SW480 (cell line): ENCODE measurements at regions not wholly inside any gene's neighbourhood (a gene's known extent, or its start where the extent isn't known, plus 50 kb on each side); places are given as distances from the start of the nearest gene placed in this dataset.

ENCODE experiments used
- DNase-seq: peaks from one replicate; pipeline ENCODE4 v3.0.0-alpha.2; 2016; ENCODE audit warnings: low spot score

GRCh38 chr3:161444694-161445077 is 51.9 kb upstream of the OTOL1 start:
- no peak for DNase-seq

DNA sequence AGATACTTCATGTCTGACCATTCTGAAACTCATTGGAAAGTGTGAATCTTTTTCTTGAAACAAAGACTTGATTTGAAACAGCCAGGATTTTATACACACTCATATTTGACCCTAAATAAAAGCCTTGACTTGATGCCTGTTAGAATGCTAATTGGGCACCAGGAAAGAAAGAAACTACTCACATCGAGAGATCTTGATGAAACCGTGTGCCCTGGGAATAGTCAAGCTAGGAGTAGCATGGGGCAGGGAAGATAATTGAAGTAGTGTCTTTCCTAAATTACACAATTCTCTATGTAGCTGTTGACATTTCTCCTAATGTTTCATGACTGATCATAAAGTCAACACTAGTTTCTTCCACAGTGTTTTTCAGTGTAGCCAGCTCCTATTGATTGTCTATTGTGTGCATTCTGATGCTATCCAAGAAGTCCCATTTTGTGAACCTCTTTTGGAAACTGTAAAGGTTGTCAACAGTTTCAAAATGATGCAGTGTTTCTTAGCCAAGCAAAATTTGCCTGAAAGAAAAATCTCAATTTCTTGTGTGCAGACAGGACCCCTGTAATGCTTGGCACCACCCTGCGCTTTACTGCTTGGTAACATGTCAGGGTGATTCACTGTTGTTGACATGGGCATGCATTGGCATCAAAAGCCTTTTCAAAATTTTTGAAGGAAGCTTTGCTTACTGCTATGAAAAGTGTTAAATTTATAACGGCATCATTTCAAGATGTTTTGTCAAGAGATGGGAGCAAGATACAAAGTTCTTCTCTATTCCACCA is 52.5 kb upstream of the OTOL1 start:
- DNase-seq = no peak

DNA sequence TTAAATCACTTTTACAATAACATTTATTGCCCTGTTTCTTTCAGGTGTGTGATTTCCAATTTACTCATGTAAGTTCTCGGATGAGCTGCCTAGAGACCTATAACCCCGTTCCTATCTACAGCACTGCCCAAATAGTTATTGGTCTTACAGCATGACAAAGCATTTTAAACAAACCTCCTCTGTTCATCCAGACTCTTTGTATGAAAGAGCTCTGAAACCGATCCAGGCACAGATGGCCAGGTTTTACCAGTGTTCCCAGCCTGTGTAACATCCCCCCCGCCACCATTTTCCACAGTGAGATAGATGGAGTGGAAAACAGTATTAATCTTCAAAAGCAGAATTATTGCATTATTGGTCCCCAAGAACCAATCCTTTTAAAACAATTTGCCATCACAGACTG is 59.0 kb upstream of the SPTSSB start:
- no peak for DNase-seq

DNA sequence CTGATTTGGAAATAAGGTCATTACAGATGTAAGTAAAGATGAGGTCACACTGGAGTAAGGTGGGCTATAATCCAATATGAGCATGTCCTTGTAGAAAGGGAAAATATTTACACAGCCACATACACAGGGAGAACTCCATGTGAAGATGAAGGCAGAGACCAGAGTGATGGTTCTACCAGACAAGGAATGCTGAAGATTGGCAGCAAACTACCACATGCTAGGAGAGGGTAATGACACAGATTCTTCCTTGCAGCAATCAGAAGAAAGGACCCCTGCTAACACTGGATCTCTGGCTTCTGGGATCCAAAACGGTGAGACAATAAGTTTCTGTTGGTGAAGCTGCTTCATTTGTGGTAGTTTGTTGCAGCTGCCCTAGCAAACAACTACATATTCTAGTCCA is 56.0 kb upstream of the SPTSSB start:
- DNase-seq = no peak

DNA sequence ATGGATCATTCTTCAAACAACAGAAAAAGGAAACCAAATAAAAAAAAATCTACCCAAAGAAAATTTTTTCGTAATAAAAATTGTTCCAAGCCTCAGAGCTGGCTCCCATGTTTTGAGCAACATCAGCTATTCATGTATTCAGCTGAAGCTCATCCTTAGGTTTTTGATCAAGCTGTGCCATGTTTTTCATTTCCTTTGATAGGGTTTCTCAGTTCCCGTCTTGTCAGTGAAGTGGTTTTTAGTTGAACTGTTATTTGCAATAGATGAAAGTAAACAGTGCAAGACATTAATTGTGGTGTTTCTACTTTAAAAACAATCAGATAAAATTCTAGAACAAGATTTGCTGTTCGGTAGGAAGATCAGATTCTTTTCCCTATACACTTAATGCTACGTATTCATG is 55.4 kb upstream of the SPTSSB start:
- DNase-seq = no peak

DNA sequence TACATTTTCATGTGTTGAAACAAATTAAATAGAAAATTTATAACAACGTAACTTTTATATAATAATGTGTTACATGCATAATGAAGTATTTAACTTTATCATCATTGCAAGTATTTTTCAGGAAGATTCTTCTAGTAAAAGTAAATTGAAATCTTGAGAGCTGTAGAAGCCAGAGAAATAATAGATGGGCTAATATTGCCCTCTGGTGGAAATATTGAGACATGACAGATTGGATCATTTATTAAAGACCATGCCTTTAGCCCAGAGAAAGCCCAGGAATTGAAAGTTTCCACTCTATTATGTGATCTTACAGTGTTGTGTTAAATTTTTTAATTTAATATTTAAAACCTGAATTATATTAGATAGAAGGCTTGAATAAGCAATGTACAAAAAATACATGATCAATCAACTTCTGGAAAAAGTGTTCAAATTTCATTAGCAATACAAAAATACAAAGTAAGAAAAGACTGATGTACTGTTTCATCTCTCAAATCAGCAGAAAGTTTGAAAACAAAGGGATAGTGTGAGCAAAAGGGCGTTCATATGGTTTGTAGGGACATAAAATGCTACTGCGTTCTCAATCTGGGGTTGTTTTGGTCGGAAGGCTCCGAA is 52.7 kb upstream of the SPTSSB start:
- peak; percentile 47 for DNase-seq

DNA sequence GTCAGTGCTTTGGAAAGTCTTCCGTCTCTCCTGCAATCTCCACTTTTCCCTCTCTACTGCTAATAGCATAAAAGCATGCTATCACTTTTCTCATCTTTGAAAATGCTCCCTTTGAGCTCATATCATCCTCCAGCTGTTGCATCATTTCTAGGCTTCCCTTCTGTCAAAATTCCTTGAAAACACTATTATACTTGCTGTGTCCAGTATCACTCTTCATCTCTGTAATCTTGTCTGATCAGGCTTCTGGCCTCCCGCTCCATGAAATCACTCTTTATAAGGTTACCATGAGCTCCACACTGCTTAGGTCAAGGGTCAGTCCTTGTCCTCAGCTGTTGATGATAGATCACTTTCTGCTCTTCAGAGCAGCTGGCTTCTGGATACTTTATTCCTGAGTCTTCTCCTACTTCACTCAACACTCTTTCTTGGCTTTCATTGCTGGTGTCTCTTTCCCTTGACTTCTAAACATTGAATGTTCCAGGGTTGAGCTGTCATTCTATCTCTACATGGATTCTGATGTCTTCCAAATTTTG is 50.9 kb upstream of the SPTSSB start:
- no peak for DNase-seq
